Testis (tissue), 2 donors: ENCODE measurements at regions not wholly inside any gene's neighbourhood (a gene's known extent, or its start where the extent isn't known, plus 50 kb on each side); places are given as distances from the start of the nearest gene placed in this dataset.

Source experiments
- DNase-seq: peaks from one replicate; pipeline ENCODE4 v3.0.0-alpha.2; 2019
- H3K27ac ChIP-seq, 2 donors: fragments of 200-600 bp; sonication (generic); one replicate each; pipeline ENCODE4 v1.5.1; 2019
- H3K27me3 ChIP-seq: fragments of 200-600 bp; sonication (generic); one replicate; pipeline ENCODE4 v1.5.1; 2019
- H3K36me3 ChIP-seq: fragments of 200-600 bp; sonication (generic); one replicate; pipeline ENCODE4 v1.5.1; 2017; ENCODE audit warnings: low read depth; ENCODE audit errors: missing control alignments
- H3K4me1 ChIP-seq: fragments of 200-600 bp; sonication (generic); one replicate; pipeline ENCODE4 v1.5.1; 2019
- H3K4me3 ChIP-seq, 2 donors: fragments of 200-600 bp; sonication (generic); one replicate each; pipeline ENCODE4 v1.5.1; 2017 to 2019
- H3K9me3 ChIP-seq: fragments of 200-600 bp; sonication (generic); one replicate; pipeline ENCODE4 v1.5.1; 2017
- CTCF ChIP-seq, 3 experiments: fragments of 450-650 bp in 2 of 3; fragments of 200-600 bp in 1 of 3; sonication (generic) in 1 of 3; IDR thresholded peaks; one replicate each; pipeline ENCODE4 v1.5.1; 2016 to 2019; ENCODE audit warnings: antibody characterized with exemption in 3 of 3, mild to moderate bottlenecking in 2 of 3, moderate library complexity in 1 of 3
- POLR2A ChIP-seq: fragments of 450-650 bp; IDR thresholded peaks from one replicate; pipeline ENCODE4 v1.6.1; 2017; ENCODE audit warnings: antibody characterized with exemption, mild to moderate bottlenecking, moderate library complexity
- WGBS, 2 donors: methylation state at CpG; one replicate each; pipeline ENCODE4 v1.1.5; 2018; 5-methylcytosine and 5-hydroxymethylcytosine counted together
- intact Hi-C: fragments of 100-400 bp; cut with DNase I; formaldehyde crosslinking; loops from one replicate; pipeline ENCODE4 v1.15.1; 2023; ENCODE audit warnings: low total_unique reads

GRCh38 chr4:67037504-67038227, 507.6 kb downstream of the CENPC start:
- TF ChIP-seq POLR2A (no peak), CTCF (IDR thresholded peaks at IDR 0.05) (no peak)
- H3K4me3 ChIP-seq, result no peak overlapping the region
- intact Hi-C loops, result no loop called here
- H3K9me3 ChIP-seq, result no peaks in the 10 kb centered on the region
- H3K27ac ChIP-seq, result no peak overlapping the region
- no peaks in the 10 kb centered on the region for H3K27me3 ChIP-seq
- DNase-seq, result no peak
- H3K36me3 ChIP-seq, result no peaks in the 10 kb centered on the region
- H3K4me1 ChIP-seq, result no peaks in the 10 kb centered on the region

- TF ChIP-seq CTCF (IDR thresholded peaks at IDR 0.05) (no peak), POLR2A (no peak)
- Histone ChIP-seq H3K4me1 (no peaks in the 10 kb centered on the region), H3K27ac (no peak overlapping the region), H3K9me3 (no peaks in the 10 kb centered on the region), H3K4me3 (no peak overlapping the region), H3K27me3 (no peaks in the 10 kb centered on the region), H3K36me3 (no peaks in the 10 kb centered on the region)
- intact Hi-C loops, result no loop called here
- no peak for DNase-seq
These were observed 508.5 kb downstream of the CENPC start for GRCh38 chr4:67036791-67037190.

GRCh38 chr4:67035986-67036385, 509.3 kb downstream of the CENPC start:
- Histone ChIP-seq H3K27ac (no peak overlapping the region), H3K4me1 (no peaks in the 10 kb centered on the region), H3K36me3 (no peaks in the 10 kb centered on the region), H3K27me3 (no peaks in the 10 kb centered on the region), H3K4me3 (no peak overlapping the region), H3K9me3 (no peaks in the 10 kb centered on the region)
- no peak for DNase-seq
- 85% methylated on average over 1 of the region's 1 CpG; no CpG with 5 or more reads in 1 of the 2 donors for WGBS, 2 donors
- TF ChIP-seq CTCF (IDR thresholded peaks at IDR 0.05) (no peak), POLR2A (no peak)
- intact Hi-C loops, result no loop called here

GRCh38 chr4:67035501-67035900, 509.8 kb downstream of the CENPC start:
- intact Hi-C loops, result no loop called here
- Histone ChIP-seq H3K27me3 (no peaks in the 10 kb centered on the region), H3K9me3 (no peaks in the 10 kb centered on the region), H3K27ac (no peak overlapping the region), H3K36me3 (no peaks in the 10 kb centered on the region), H3K4me1 (no peaks in the 10 kb centered on the region), H3K4me3 (no peak overlapping the region)
- TF ChIP-seq CTCF (IDR thresholded peaks at IDR 0.05), result no peak
- TF ChIP-seq POLR2A, result no peak
- DNase-seq, result no peak
- WGBS, 2 donors, result 34 to 66% methylated on average over 2 of the region's 2 CpGs

GRCh38 chr4:67030636-67031035, 514.7 kb downstream of the CENPC start:
- H3K9me3 ChIP-seq, result no peaks in the 10 kb centered on the region
- intact Hi-C loops, result no loop called here
- H3K4me1 ChIP-seq, result no peaks in the 10 kb centered on the region
- no peak overlapping the region for H3K4me3 ChIP-seq
- no peaks in the 10 kb centered on the region for H3K27me3 ChIP-seq
- no peak for TF ChIP-seq CTCF (IDR thresholded peaks at IDR 0.05)
- no peak for TF ChIP-seq POLR2A
- H3K36me3 ChIP-seq, result no peaks in the 10 kb centered on the region
- H3K27ac ChIP-seq, result no peak overlapping the region
- DNase-seq, result no peak
